Endothelial cell of umbilical vein (primary cell): ENCODE measurements at regions not wholly inside any gene's neighbourhood (a gene's known extent, or its start where the extent isn't known, plus 50 kb on each side); places are given as distances from the start of the nearest gene placed in this dataset.

Source experiments
- BruUV-seq: library from RNA; stranded (reverse); fragments of 400-500 nt; replicated peaks from 2 replicates; lab custom pipeline; 2021; lab: Mats Ljungman, UMichigan
- CTCF ChIA-PET: fragments of 300-600, 350-600 bp; sonication (Branson Sonifier 250); formaldehyde crosslinking; loops from one replicate; lab custom pipeline; 2021; ENCODE audit warnings: antibody characterized with exemption, inconsistent platforms; lab: Charles Lee
- POLR2A ChIA-PET: fragments of 300-600, 350-600 bp; sonication (Branson Sonifier 250); formaldehyde crosslinking; loops from one replicate; lab custom pipeline; 2021; ENCODE audit warnings: antibody characterized with exemption, inconsistent platforms; lab: Charles Lee
- DNase-seq: peaks from one replicate; pipeline ENCODE4 v3.0.0-alpha.2; 2011; ENCODE audit warnings: low read depth, low spot score
- FAIRE-seq: peaks from 2 replicates; lab custom pipeline; 2011; peaks lifted over from hg19 to GRCh38; lab: Jason Lieb, UNC
- H2AFZ ChIP-seq: 2 replicates; pipeline ENCODE4 v1.6.0; 2012; ENCODE audit warnings: low read depth, low read length, control low read depth, inconsistent platforms
- H3K27ac ChIP-seq: 2 replicates; pipeline ENCODE4 v1.5.1; 2011; ENCODE audit warnings: low read depth, mild to moderate bottlenecking, control low read depth, low read length, moderate library complexity; ENCODE audit not compliant: insufficient read depth
- H3K27me3 ChIP-seq, 2 experiments: 2 replicates each; pipeline versions ENCODE4 v1.6.0 to v1.6.1; 2011; ENCODE audit warnings: low read length in 2 of 2, mixed read lengths in 1 of 2; ENCODE audit not compliant: control insufficient read depth in 2 of 2, insufficient read depth in 2 of 2
- H3K36me3 ChIP-seq, 2 experiments: 2 replicates in 1 of 2; 3 replicates in 1 of 2; pipeline ENCODE4 v1.5.1; 2011; ENCODE audit warnings: low read length in 2 of 2, mild to moderate bottlenecking in 1 of 2, moderate library complexity in 1 of 2; ENCODE audit not compliant: control insufficient read depth in 2 of 2, insufficient read depth in 2 of 2; ENCODE audit errors: extremely low read depth in 1 of 2
- H3K4me1 ChIP-seq: 3 replicates; pipeline ENCODE4 v1.5.1; 2011; ENCODE audit warnings: mild to moderate bottlenecking, low read length; ENCODE audit not compliant: control insufficient read depth, insufficient read depth; ENCODE audit errors: extremely low read depth
- H3K4me2 ChIP-seq: 2 replicates; pipeline ENCODE4 v1.6.1; 2011; ENCODE audit warnings: low read length, control low read depth, mixed read lengths; ENCODE audit not compliant: insufficient read depth
- H3K4me3 ChIP-seq, 3 experiments: fragments of 200-600 bp in 1 of 3; sonication (generic), shearing (Covaris generic) in 1 of 3; replicated peaks in 1 of 3; 2 replicates each; pipeline ENCODE4 v1.5.1; 2011 to 2016; ENCODE audit warnings: control low read depth in 3 of 3, low read length in 3 of 3, mild to moderate bottlenecking in 2 of 3, inconsistent platforms in 1 of 3, low read depth in 1 of 3, moderate library complexity in 1 of 3; ENCODE audit not compliant: insufficient read depth in 1 of 3
- H3K79me2 ChIP-seq: 2 replicates; pipeline ENCODE4 v1.6.0; 2012; ENCODE audit warnings: low read length, inconsistent platforms; ENCODE audit not compliant: control insufficient read depth, insufficient read depth
- H3K9ac ChIP-seq: replicated peaks from 2 replicates; pipeline ENCODE3; 2011; ENCODE audit warnings: low read length, control low read depth; ENCODE audit not compliant: insufficient read depth; ENCODE audit errors: extremely low read depth
- H3K9me1 ChIP-seq: replicated peaks from 3 replicates; pipeline ENCODE4 v1.6.0; 2011; ENCODE audit warnings: mild to moderate bottlenecking, low read length; ENCODE audit not compliant: control insufficient read depth, insufficient read depth; ENCODE audit errors: extremely low read depth
- H3K9me3 ChIP-seq: replicated peaks from 2 replicates; pipeline ENCODE4 v1.5.1; 2012; ENCODE audit warnings: low read length, inconsistent platforms; ENCODE audit not compliant: control insufficient read depth, insufficient read depth
- H4K20me1 ChIP-seq: replicated peaks from 2 replicates; pipeline ENCODE3; 2011; ENCODE audit warnings: mild to moderate bottlenecking, low read length; ENCODE audit not compliant: control insufficient read depth, insufficient read depth; ENCODE audit errors: extremely low read depth
- CTCF ChIP-seq, 2 donors: IDR thresholded peaks; 1 replicate in 1 of 2; 2 replicates in 1 of 2; pipeline ENCODE4 v1.5.1; 2011; ENCODE audit warnings: low read length in 2 of 2, mild to moderate bottlenecking in 2 of 2, moderate library complexity in 2 of 2, control low read depth in 1 of 2, inconsistent platforms in 1 of 2, low read depth in 1 of 2; ENCODE audit not compliant: insufficient read depth in 1 of 2; ENCODE audit errors: extremely low read depth in 1 of 2
- EZH2 ChIP-seq: IDR thresholded peaks from 2 replicates; pipeline ENCODE4 v1.6.1; 2012; ENCODE audit warnings: borderline replicate concordance, low read depth, mild to moderate bottlenecking, moderate library complexity, low read length, inconsistent platforms; ENCODE audit not compliant: severe bottlenecking
- FOS ChIP-seq: IDR thresholded peaks from 2 replicates; pipeline ENCODE4 v1.6.1; 2011; ENCODE audit warnings: mild to moderate bottlenecking, low read length, moderate library complexity, borderline replicate concordance; ENCODE audit not compliant: insufficient read depth
- GATA2 ChIP-seq: IDR thresholded peaks from 2 replicates; pipeline ENCODE4 v1.7.0; 2011; ENCODE audit warnings: low read depth, mild to moderate bottlenecking, moderate library complexity, mixed read lengths, low read length; ENCODE audit not compliant: insufficient read length, insufficient read depth
- JUN ChIP-seq: IDR thresholded peaks from 2 replicates; pipeline ENCODE4 v1.6.1; 2011; ENCODE audit warnings: borderline replicate concordance, low read depth; ENCODE audit not compliant: insufficient read length, insufficient read depth
- MAX ChIP-seq: IDR thresholded peaks from 2 replicates; pipeline ENCODE4 v1.6.1; 2011; ENCODE audit not compliant: insufficient read depth, insufficient read length
- MYC ChIP-seq: IDR thresholded peaks from one replicate; pipeline ENCODE4 v1.6.1; 2011; ENCODE audit warnings: mild to moderate bottlenecking, low read depth, low read length
- POLR2A ChIP-seq: IDR thresholded peaks from 2 replicates; pipeline ENCODE4 v1.6.1; 2012; ENCODE audit warnings: low read depth, mild to moderate bottlenecking, control low read depth, low read length
- POLR2AphosphoS5 ChIP-seq: IDR thresholded peaks from 2 replicates; pipeline ENCODE4 v1.6.1; 2012; ENCODE audit warnings: low read depth, mild to moderate bottlenecking, control low read depth, low read length, moderate library complexity; ENCODE audit not compliant: insufficient read depth
- dilution Hi-C: fragments of 300-500 bp; cut with MboI; formaldehyde crosslinking; loops from one replicate; pipeline ENCODE4 v1.15.0; 2019; ENCODE audit warnings: low sequenced_read_pairs; ENCODE audit not compliant: extremely low pct_ligation_motif_present
- intact Hi-C: fragments of 100-400 bp; cut with micrococcal nuclease; formaldehyde crosslinking; loops from one replicate; pipeline ENCODE4 v1.10.0; 2022

GRCh38 chr10:33423154-33423529, 88.7 kb upstream of the NRP1 start:
- no peaks in the 10 kb centered on the region for H3K79me2 ChIP-seq
- H4K20me1 ChIP-seq, result no peaks in the 10 kb centered on the region
- CTCF ChIA-PET, result no interaction called here
- peaks cover 0 to 3% of the 10 kb centered on the region in 2 experiments for H3K27me3 ChIP-seq
- no peaks in the 10 kb centered on the region for H3K4me1 ChIP-seq
- H3K9ac ChIP-seq, result no peak overlapping the region
- BruUV-seq, result no TSS peak
- intact Hi-C loops, result no loop called here
- no peaks in the 10 kb centered on the region for H3K36me3 ChIP-seq
- FAIRE-seq (no peak), DNase-seq (no peak)
- H3K27ac ChIP-seq, result no peak overlapping the region
- no peaks in the 10 kb centered on the region for H3K9me3 ChIP-seq
- TF ChIP-seq JUN (no peak), GATA2 (no peak), MAX (no peak), POLR2AphosphoS5 (no peak), CTCF (IDR thresholded peaks at IDR 0.05; ENCODE audit: extremely low read depth in 1 of 2, insufficient read depth in 1 of 2, low read depth in 1 of 2, low read length in 2 of 2) (no peak), FOS (no peak), POLR2A (no peak), EZH2 (no peak), MYC (no peak)
- H2AFZ ChIP-seq, result no peak overlapping the region
- H3K4me2 ChIP-seq, result no peak overlapping the region
- dilution Hi-C loops, result no loop called here
- H3K9me1 ChIP-seq, result no peaks in the 10 kb centered on the region
- H3K4me3 ChIP-seq, result no peak overlapping the region
- POLR2A ChIA-PET, result no interaction called here
